HL-60 (cell line): ENCODE measurements at regions not wholly inside any gene's neighbourhood (a gene's known extent, or its start where the extent isn't known, plus 50 kb on each side); places are given as distances from the start of the nearest gene placed in this dataset.

Experiments used
- DNase-seq, 2 experiments: peaks; one replicate each; pipeline ENCODE4 v3.0.0-alpha.2; 2010 to 2020; ENCODE audit warnings: low read depth in 1 of 2, low spot score in 1 of 2
- H3K27ac ChIP-seq: fragments of 250-450 bp; sonication (Bioruptor Pico); replicated peaks from 2 replicates; pipeline ENCODE4 v1.5.1; 2020; ENCODE audit warnings: mild to moderate bottlenecking, moderate library complexity
- H3K27me3 ChIP-seq: fragments of 250-450 bp; sonication (Bioruptor Pico); 2 replicates; pipeline ENCODE4 v1.5.1; 2021; ENCODE audit warnings: mild to moderate bottlenecking, moderate library complexity; ENCODE audit not compliant: insufficient read depth, poor library complexity, severe bottlenecking
- H3K4me3 ChIP-seq: replicated peaks from 2 replicates; pipeline ENCODE4 v1.5.1; 2011; ENCODE audit warnings: mild to moderate bottlenecking, control low read depth, low read length; ENCODE audit not compliant: insufficient read depth
- CTCF ChIP-seq: IDR thresholded peaks from one replicate; pipeline ENCODE4 v1.5.1; 2011; ENCODE audit warnings: low read length, control low read depth, inconsistent platforms; ENCODE audit not compliant: insufficient read depth
- GABPA ChIP-seq: IDR thresholded peaks from 2 replicates; pipeline ENCODE4 v1.6.1; 2012; ENCODE audit warnings: low read depth
- POLR2AphosphoS5 ChIP-seq: IDR thresholded peaks from 2 replicates; pipeline ENCODE4 v1.6.1; 2012; ENCODE audit warnings: low read depth
- REST ChIP-seq: IDR thresholded peaks from 2 replicates; pipeline ENCODE4 v1.6.1; 2012; ENCODE audit warnings: low read depth; ENCODE audit not compliant: insufficient replicate concordance
- SPI1 ChIP-seq: IDR thresholded peaks from 2 replicates; pipeline ENCODE4 v1.6.1; 2012; ENCODE audit warnings: low read depth, mild to moderate bottlenecking, borderline replicate concordance

GRCh38 chr10:128854963-128855362, 612.1 kb upstream of the MGMT start:
- no peak for DNase-seq
- TF ChIP-seq SPI1 (no peak), CTCF (no peak)

GRCh38 chr10:128855618-128856428, 611.2 kb upstream of the MGMT start:
- Histone ChIP-seq H3K4me3 (no peak overlapping the region), H3K27ac (no peak overlapping the region), H3K27me3 (no peaks in the 10 kb centered on the region)
- DNase-seq: no peak
- TF ChIP-seq CTCF (no peak), GABPA (no peak), SPI1 (no peak), REST (no peak), POLR2AphosphoS5 (no peak)

More at GRCh38 chr10:128854963-128855362, 612.1 kb upstream of the MGMT start:
- H3K4me3 ChIP-seq: no peak overlapping the region
- no peak overlapping the region for H3K27ac ChIP-seq
- no peaks in the 10 kb centered on the region for H3K27me3 ChIP-seq

- Histone ChIP-seq H3K4me3 (no peak overlapping the region), H3K27ac (no peak overlapping the region), H3K27me3 (no peaks in the 10 kb centered on the region)
- peak in 1 of 2 experiments; percentile 34 for DNase-seq
- TF ChIP-seq REST: no peak
- peak; percentile 52 for TF ChIP-seq CTCF
Measured at GRCh38 chr10:128859738-128860386, 607.2 kb upstream of the MGMT start.

- DNase-seq: no peak
- H3K4me3 ChIP-seq: no peak overlapping the region
- H3K27ac ChIP-seq: no peak overlapping the region
- TF ChIP-seq CTCF (no peak), GABPA (no peak), POLR2AphosphoS5 (no peak), SPI1 (no peak), REST (no peak)
- no peaks in the 10 kb centered on the region for H3K27me3 ChIP-seq
Measured at GRCh38 chr10:128860574-128860973, 606.5 kb upstream of the MGMT start.
